ENCODE measurements at regions not wholly inside any gene's neighbourhood (a gene's known extent, or its start where the extent isn't known, plus 50 kb on each side); places are given as distances from the start of the nearest gene placed in this dataset.
A peak's percentile ranks its signal among the peaks of the same experiment; 100 is the strongest.

GRCh38 chr4:123288309-123289025 lies 108.1 kb upstream of the SPRY1 start:
- no peak for DNase-seq

- no peak for DNase-seq
Measured at GRCh38 chr4:123291329-123291728, 105.3 kb upstream of the SPRY1 start.

- no peak for DNase-seq
Measured at GRCh38 chr4:123297836-123298235, 98.8 kb upstream of the SPRY1 start.

DNA sequence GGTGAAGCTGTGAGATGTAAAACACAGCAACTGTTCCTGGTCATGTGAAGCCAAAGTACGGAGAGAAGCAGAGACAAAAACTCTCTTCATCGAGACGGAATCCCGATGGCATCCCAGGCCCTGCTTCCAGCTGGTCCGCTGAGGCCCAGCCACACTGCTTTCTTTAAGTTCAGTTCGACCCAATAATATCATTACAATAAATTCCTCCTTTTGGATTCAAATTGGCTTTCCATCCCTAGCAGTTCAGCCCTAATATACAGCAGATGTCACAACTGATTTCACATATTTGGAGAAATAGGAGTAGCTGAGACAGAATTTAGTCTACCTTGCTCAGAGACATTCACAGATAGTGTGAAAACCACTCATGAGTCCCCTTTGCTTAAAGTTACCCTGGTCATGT lies 98.3 kb upstream of the SPRY1 start:
- no peak for DNase-seq

DNA sequence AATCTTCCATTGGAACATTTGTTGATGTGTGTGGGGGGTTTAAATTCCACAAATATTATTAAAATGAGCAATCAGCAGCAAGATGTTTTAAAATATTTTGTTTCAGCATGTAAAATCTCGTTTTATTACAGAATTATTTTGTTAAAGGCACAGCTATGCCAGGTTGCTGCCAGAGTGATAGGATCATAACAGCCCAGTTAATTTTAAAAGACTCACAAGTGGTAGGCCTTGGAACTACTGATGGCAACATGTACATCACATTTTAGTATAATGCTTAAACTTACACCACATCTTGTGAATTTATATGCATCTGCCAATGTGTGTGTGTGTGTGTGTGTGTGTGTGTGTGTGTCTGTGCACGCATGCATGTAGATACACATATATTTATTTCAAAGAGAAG lies 97.8 kb upstream of the SPRY1 start:
- no peak for DNase-seq

- no peak for DNase-seq
Measured at GRCh38 chr4:123299212-123299691, 97.3 kb upstream of the SPRY1 start.

DNA sequence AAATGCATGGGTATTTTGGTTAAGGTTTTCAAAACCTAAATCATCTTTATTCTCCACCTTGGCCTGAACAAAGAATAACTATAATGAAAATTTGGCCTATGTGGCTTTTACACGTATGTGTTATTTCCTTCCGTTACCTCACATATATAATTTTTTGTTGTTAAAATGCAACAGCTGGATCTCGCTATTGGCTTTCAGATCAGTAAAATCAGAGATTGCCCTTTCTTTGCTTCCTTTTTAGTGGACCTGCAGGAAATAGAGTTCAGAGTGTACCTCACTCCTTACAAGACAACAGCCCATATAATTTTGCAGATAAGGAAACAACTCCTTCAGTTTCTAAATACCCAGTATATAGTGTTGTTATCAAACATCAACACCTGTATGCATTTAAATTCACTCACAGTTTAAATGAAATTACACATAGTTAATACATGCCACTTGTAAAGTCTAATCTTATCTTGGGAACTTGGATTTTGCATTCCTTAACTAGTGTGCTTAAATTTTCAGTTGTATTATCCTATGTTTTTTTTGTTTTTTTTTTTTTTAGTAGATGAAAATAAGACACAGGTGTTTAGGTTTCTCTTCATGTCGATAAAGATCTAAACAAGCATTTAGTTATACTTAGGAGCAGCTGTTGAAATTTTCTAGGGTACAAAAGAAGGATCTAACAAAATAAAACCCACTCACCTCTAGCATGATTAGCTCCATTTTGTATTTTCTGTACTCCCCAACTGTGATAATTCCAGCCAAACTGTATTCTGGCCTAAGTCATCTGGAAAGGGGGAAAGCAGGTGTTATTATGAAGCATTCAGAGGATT lies 96.2 kb upstream of the SPRY1 start:
- DNase-seq: no peak

- DNase-seq: no peak
Measured at GRCh38 chr4:123301923-123302322, 94.7 kb upstream of the SPRY1 start.

- peak; percentile 7 for DNase-seq
Measured at GRCh38 chr4:123304151-123304964, 92.2 kb upstream of the SPRY1 start.

- no peak for DNase-seq
Measured at GRCh38 chr4:123305736-123306135, 90.9 kb upstream of the SPRY1 start.

- no peak for DNase-seq
Measured at GRCh38 chr4:123306769-123307168, 89.8 kb upstream of the SPRY1 start.

- DNase-seq: no peak
Measured at GRCh38 chr4:123308667-123309066, 87.9 kb upstream of the SPRY1 start.

DNA sequence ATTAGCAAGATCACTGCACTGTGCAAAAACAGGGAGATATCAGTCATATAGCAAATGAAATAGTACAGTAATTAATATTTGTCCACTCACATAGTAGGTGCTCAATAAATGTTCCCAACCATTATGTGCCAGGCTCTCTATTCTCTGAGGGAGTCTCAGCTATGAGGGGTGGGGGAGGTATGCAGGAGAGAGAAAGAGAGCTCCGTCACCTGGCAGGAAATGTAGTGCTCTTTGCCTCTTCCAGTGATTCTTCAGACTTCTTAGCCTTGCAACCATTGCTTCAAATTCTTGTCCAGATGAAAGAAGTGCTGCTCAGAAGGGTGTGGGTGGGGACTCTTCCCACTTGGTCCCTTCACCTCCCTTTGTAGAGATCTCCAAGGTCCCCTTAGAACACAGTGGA lies 84.5 kb upstream of the SPRY1 start:
- no peak for DNase-seq

DNA sequence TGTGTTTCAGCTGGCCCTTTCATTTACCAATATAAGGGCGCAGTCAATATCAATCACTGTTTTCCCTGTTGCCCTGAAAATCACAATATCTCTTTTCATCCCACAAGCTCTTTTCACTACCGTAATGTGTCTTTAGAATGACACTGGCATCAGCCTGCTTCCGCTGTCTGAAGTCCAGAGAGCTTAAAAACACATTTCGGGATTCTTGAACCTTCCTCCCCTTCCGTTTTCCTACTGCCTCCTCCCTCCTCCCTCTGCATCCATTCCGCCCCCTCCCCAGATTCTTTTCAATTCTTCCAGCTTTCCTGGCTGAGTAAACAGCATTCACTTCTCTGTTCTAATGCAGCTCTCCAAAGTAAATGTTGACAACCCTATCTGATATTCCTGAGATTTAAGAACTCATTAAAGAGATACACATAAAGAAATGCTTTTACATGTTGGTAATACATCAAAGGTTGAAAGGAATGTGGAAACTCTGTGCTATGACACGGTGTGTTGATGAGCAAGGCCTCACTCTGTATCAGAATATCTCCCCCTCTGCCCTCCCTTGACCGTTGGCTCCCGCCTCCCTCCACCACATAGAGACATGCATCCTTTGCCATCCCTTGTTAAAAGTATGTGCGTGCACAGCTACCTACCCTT lies 83.5 kb upstream of the SPRY1 start:
- no peak for DNase-seq

DNA sequence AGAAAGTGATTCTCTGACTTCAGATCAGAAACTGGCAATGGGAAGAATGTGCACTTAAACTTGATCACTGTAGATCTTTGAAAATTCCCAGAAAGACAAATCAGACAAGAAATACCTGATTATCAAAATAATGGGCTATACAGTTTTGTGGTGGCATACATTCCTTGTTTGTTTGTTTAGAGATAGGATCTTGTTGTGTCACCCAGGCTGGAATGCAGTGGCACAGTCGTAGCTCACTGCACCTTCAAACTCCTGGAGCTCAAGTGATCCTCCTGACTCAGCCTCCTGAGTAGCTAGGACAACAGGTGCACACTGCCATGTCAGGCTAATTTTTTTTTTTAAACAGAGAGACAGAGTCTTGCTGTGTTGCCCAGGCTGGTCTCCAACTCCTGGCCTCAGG lies 81.0 kb upstream of the SPRY1 start:
- no peak for DNase-seq

DNA sequence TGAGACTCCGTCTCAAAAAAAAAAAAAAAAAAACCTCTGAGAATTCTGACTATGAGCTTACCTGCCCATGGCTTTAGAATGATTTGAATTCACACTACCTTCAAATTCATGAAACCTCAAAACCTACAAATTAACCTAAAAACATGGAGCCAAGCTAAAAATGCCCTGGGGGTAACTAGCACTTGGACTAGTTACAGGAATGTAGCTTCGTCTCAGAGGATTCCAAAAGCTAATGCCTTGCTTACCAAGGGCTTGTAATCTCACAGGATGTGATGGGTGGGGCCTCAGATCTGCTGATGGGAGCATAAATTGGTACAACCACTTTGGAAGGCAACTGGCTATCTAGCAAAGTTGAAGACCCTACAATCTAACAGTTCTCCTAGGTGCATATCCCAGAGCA lies 79.4 kb upstream of the SPRY1 start:
- no peak for DNase-seq

- DNase-seq: no peak
Measured at GRCh38 chr4:123319639-123320038, 77.0 kb upstream of the SPRY1 start.

GRCh38 chr4:123323998-123324397 lies 72.6 kb upstream of the SPRY1 start:
- DNase-seq: no peak

GRCh38 chr4:123325241-123325681 lies 71.3 kb upstream of the SPRY1 start:
- DNase-seq: no peak

DNA sequence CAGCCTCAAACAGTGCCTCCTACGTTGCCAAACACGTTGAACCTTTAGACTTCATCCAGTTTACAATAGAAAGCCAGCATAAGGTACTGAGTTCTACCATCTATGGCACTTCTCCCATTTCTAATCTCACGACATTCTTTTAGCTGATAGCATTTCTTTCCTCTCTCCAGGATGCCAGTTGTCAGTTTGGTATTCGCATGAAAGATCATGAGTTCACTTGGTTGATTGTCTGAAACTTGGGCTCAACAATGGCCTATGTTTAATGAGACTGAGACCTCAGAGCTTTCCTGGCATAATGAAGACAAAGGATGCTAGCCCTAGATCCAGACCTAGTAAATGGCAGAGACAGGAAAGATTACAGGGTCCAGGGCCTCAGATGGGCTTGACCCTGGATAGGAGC lies 69.2 kb upstream of the SPRY1 start:
- DNase-seq: no peak

GRCh38 chr4:123327846-123328429 lies 68.7 kb upstream of the SPRY1 start:
- no peak for DNase-seq

DNA sequence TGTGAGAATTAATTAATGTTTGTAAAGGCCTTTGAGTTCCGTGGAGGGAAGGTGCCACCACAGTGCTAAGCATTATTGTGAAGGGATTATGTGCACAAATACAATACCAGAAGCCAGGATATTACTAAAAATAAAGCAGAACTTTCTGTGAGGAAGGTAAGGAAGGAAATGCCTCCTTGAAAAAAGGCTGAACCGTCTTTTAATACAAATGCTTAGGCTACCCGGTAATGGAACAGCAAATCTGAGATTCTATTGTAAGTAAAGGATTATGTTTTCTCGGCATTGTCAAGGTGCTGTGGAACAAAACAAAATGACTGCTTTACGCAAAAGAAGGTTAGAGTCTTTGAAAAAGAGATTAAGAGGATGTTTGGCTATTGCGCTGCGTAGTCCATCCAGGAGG lies 57.9 kb upstream of the SPRY1 start:
- DNase-seq: no peak

Data from NCI-H510A (cell line).